Thyroid gland (tissue), 4 donors: ENCODE measurements at regions not wholly inside any gene's neighbourhood (a gene's known extent, or its start where the extent isn't known, plus 50 kb on each side); places are given as distances from the start of the nearest gene placed in this dataset.

ENCODE experiments used
- CTCF ChIP-seq, 6 experiments: fragments of 200-600 bp in 3 of 6; fragments of 450-650 bp in 3 of 6; sonication (generic) in 3 of 6; IDR thresholded peaks; one replicate each; pipeline ENCODE4 v1.5.1; 2016 to 2019; ENCODE audit warnings: antibody characterized with exemption in 6 of 6, mild to moderate bottlenecking in 2 of 6, inconsistent platforms in 1 of 6, moderate library complexity in 1 of 6
- POLR2A ChIP-seq, 2 donors: fragments of 450-650 bp; IDR thresholded peaks; one replicate each; pipeline ENCODE4 v1.6.1; 2017; ENCODE audit warnings: antibody characterized with exemption in 2 of 2, mild to moderate bottlenecking in 2 of 2, moderate library complexity in 1 of 2

- TF ChIP-seq CTCF (IDR thresholded peaks at IDR 0.05) (no peak), POLR2A (IDR thresholded peaks at IDR 0.05) (no peak)
These were observed 122.3 kb downstream of the TM2D1 start for GRCh38 chr1:61602663-61603062.
